HL-60 (cell line): ENCODE measurements at regions not wholly inside any gene's neighbourhood (a gene's known extent, or its start where the extent isn't known, plus 50 kb on each side); places are given as distances from the start of the nearest gene placed in this dataset.
A peak's percentile ranks its signal among the peaks of the same experiment; 100 is the strongest.

ENCODE experiments used
- DNase-seq, 2 experiments: peaks; one replicate each; pipeline ENCODE4 v3.0.0-alpha.2; 2010 to 2020; ENCODE audit warnings: low read depth in 1 of 2, low spot score in 1 of 2
- H3K27ac ChIP-seq: fragments of 250-450 bp; sonication (Bioruptor Pico); replicated peaks from 2 replicates; pipeline ENCODE4 v1.5.1; 2020; ENCODE audit warnings: mild to moderate bottlenecking, moderate library complexity
- H3K27me3 ChIP-seq: fragments of 250-450 bp; sonication (Bioruptor Pico); 2 replicates; pipeline ENCODE4 v1.5.1; 2021; ENCODE audit warnings: mild to moderate bottlenecking, moderate library complexity; ENCODE audit not compliant: insufficient read depth, poor library complexity, severe bottlenecking
- H3K4me3 ChIP-seq: replicated peaks from 2 replicates; pipeline ENCODE4 v1.5.1; 2011; ENCODE audit warnings: mild to moderate bottlenecking, control low read depth, low read length; ENCODE audit not compliant: insufficient read depth
- CTCF ChIP-seq: IDR thresholded peaks from one replicate; pipeline ENCODE4 v1.5.1; 2011; ENCODE audit warnings: low read length, control low read depth, inconsistent platforms; ENCODE audit not compliant: insufficient read depth
- GABPA ChIP-seq: IDR thresholded peaks from 2 replicates; pipeline ENCODE4 v1.6.1; 2012; ENCODE audit warnings: low read depth
- POLR2AphosphoS5 ChIP-seq: IDR thresholded peaks from 2 replicates; pipeline ENCODE4 v1.6.1; 2012; ENCODE audit warnings: low read depth
- REST ChIP-seq: IDR thresholded peaks from 2 replicates; pipeline ENCODE4 v1.6.1; 2012; ENCODE audit warnings: low read depth; ENCODE audit not compliant: insufficient replicate concordance
- SPI1 ChIP-seq: IDR thresholded peaks from 2 replicates; pipeline ENCODE4 v1.6.1; 2012; ENCODE audit warnings: low read depth, mild to moderate bottlenecking, borderline replicate concordance

- no peak for DNase-seq
- no peak overlapping the region for H3K4me3 ChIP-seq
- TF ChIP-seq POLR2AphosphoS5 (no peak), GABPA (no peak), CTCF (no peak), REST (no peak), SPI1 (no peak)
- H3K27ac ChIP-seq: no peak overlapping the region
- H3K27me3 ChIP-seq: no peaks in the 10 kb centered on the region
Observed at GRCh38 chr6:2509711-2510110, 241.0 kb downstream of the MYLK4 start.

GRCh38 chr6:2508071-2508470 lies 242.7 kb downstream of the MYLK4 start:
- no peak for TF ChIP-seq CTCF
- no peak for TF ChIP-seq POLR2AphosphoS5
- no peak for TF ChIP-seq GABPA
- TF ChIP-seq REST: no peak
- TF ChIP-seq SPI1: no peak

GRCh38 chr6:2507521-2508037 lies 243.1 kb downstream of the MYLK4 start:
- DNase-seq: no peak
- TF ChIP-seq SPI1 (no peak), CTCF (no peak), REST (no peak), GABPA (no peak), POLR2AphosphoS5 (no peak)
- H3K27ac ChIP-seq: peak overlapping the region; percentile 32
- no peaks in the 10 kb centered on the region for H3K27me3 ChIP-seq
- no peak overlapping the region for H3K4me3 ChIP-seq

More at GRCh38 chr6:2508071-2508470, 242.7 kb downstream of the MYLK4 start:
- H3K27me3 ChIP-seq: no peaks in the 10 kb centered on the region
- no peak for DNase-seq
- H3K4me3 ChIP-seq: no peak overlapping the region
- H3K27ac ChIP-seq: no peak overlapping the region
